GM12874 (cell line): ENCODE measurements at regions not wholly inside any gene's neighbourhood (a gene's known extent, or its start where the extent isn't known, plus 50 kb on each side); places are given as distances from the start of the nearest gene placed in this dataset.

ENCODE experiments used
- CTCF ChIP-seq: IDR thresholded peaks from 2 replicates; pipeline ENCODE4 v1.5.1; 2011; ENCODE audit warnings: low read depth, mild to moderate bottlenecking, control low read depth, low read length, moderate library complexity; ENCODE audit not compliant: insufficient read depth

- no peak for TF ChIP-seq CTCF
Measured at GRCh38 chr16:73304008-73304774, 256.3 kb upstream of the ZFHX3 start.

GRCh38 chr16:73302942-73303341 is 255.0 kb upstream of the ZFHX3 start:
- no peak for TF ChIP-seq CTCF

GRCh38 chr16:73301984-73302383 is 254.1 kb upstream of the ZFHX3 start:
- no peak for TF ChIP-seq CTCF

GRCh38 chr16:73299346-73299745 is 251.4 kb upstream of the ZFHX3 start:
- TF ChIP-seq CTCF: no peak

- no peak for TF ChIP-seq CTCF
Measured at GRCh38 chr16:73298562-73298961, 250.6 kb upstream of the ZFHX3 start.

GRCh38 chr16:73290258-73290657 is 242.3 kb upstream of the ZFHX3 start:
- no peak for TF ChIP-seq CTCF

GRCh38 chr16:73289232-73289631 is 241.3 kb upstream of the ZFHX3 start:
- no peak for TF ChIP-seq CTCF
